Endothelial cell of umbilical vein (primary cell): ENCODE measurements at regions not wholly inside any gene's neighbourhood (a gene's known extent, or its start where the extent isn't known, plus 50 kb on each side); places are given as distances from the start of the nearest gene placed in this dataset.

Source experiments
- BruUV-seq: library from RNA; stranded (reverse); fragments of 400-500 nt; replicated peaks from 2 replicates; lab custom pipeline; 2021; lab: Mats Ljungman, UMichigan
- CTCF ChIA-PET: fragments of 300-600, 350-600 bp; sonication (Branson Sonifier 250); formaldehyde crosslinking; loops from one replicate; lab custom pipeline; 2021; ENCODE audit warnings: antibody characterized with exemption, inconsistent platforms; lab: Charles Lee
- POLR2A ChIA-PET: fragments of 300-600, 350-600 bp; sonication (Branson Sonifier 250); formaldehyde crosslinking; loops from one replicate; lab custom pipeline; 2021; ENCODE audit warnings: antibody characterized with exemption, inconsistent platforms; lab: Charles Lee
- DNase-seq: peaks from one replicate; pipeline ENCODE4 v3.0.0-alpha.2; 2011; ENCODE audit warnings: low read depth, low spot score
- FAIRE-seq: peaks from 2 replicates; lab custom pipeline; 2011; peaks lifted over from hg19 to GRCh38; lab: Jason Lieb, UNC
- H2AFZ ChIP-seq: 2 replicates; pipeline ENCODE4 v1.6.0; 2012; ENCODE audit warnings: low read depth, low read length, control low read depth, inconsistent platforms
- H3K27ac ChIP-seq: 2 replicates; pipeline ENCODE4 v1.5.1; 2011; ENCODE audit warnings: low read depth, mild to moderate bottlenecking, control low read depth, low read length, moderate library complexity; ENCODE audit not compliant: insufficient read depth
- H3K27me3 ChIP-seq, 2 experiments: 2 replicates each; pipeline versions ENCODE4 v1.6.0 to v1.6.1; 2011; ENCODE audit warnings: low read length in 2 of 2, mixed read lengths in 1 of 2; ENCODE audit not compliant: control insufficient read depth in 2 of 2, insufficient read depth in 2 of 2
- H3K36me3 ChIP-seq, 2 experiments: 2 replicates in 1 of 2; 3 replicates in 1 of 2; pipeline ENCODE4 v1.5.1; 2011; ENCODE audit warnings: low read length in 2 of 2, mild to moderate bottlenecking in 1 of 2, moderate library complexity in 1 of 2; ENCODE audit not compliant: control insufficient read depth in 2 of 2, insufficient read depth in 2 of 2; ENCODE audit errors: extremely low read depth in 1 of 2
- H3K4me1 ChIP-seq: 3 replicates; pipeline ENCODE4 v1.5.1; 2011; ENCODE audit warnings: mild to moderate bottlenecking, low read length; ENCODE audit not compliant: control insufficient read depth, insufficient read depth; ENCODE audit errors: extremely low read depth
- H3K4me2 ChIP-seq: 2 replicates; pipeline ENCODE4 v1.6.1; 2011; ENCODE audit warnings: low read length, control low read depth, mixed read lengths; ENCODE audit not compliant: insufficient read depth
- H3K4me3 ChIP-seq, 3 experiments: fragments of 200-600 bp in 1 of 3; sonication (generic), shearing (Covaris generic) in 1 of 3; replicated peaks in 1 of 3; 2 replicates each; pipeline ENCODE4 v1.5.1; 2011 to 2016; ENCODE audit warnings: control low read depth in 3 of 3, low read length in 3 of 3, mild to moderate bottlenecking in 2 of 3, inconsistent platforms in 1 of 3, low read depth in 1 of 3, moderate library complexity in 1 of 3; ENCODE audit not compliant: insufficient read depth in 1 of 3
- H3K79me2 ChIP-seq: 2 replicates; pipeline ENCODE4 v1.6.0; 2012; ENCODE audit warnings: low read length, inconsistent platforms; ENCODE audit not compliant: control insufficient read depth, insufficient read depth
- H3K9ac ChIP-seq: replicated peaks from 2 replicates; pipeline ENCODE3; 2011; ENCODE audit warnings: low read length, control low read depth; ENCODE audit not compliant: insufficient read depth; ENCODE audit errors: extremely low read depth
- H3K9me1 ChIP-seq: replicated peaks from 3 replicates; pipeline ENCODE4 v1.6.0; 2011; ENCODE audit warnings: mild to moderate bottlenecking, low read length; ENCODE audit not compliant: control insufficient read depth, insufficient read depth; ENCODE audit errors: extremely low read depth
- H3K9me3 ChIP-seq: replicated peaks from 2 replicates; pipeline ENCODE4 v1.5.1; 2012; ENCODE audit warnings: low read length, inconsistent platforms; ENCODE audit not compliant: control insufficient read depth, insufficient read depth
- H4K20me1 ChIP-seq: replicated peaks from 2 replicates; pipeline ENCODE3; 2011; ENCODE audit warnings: mild to moderate bottlenecking, low read length; ENCODE audit not compliant: control insufficient read depth, insufficient read depth; ENCODE audit errors: extremely low read depth
- EZH2 ChIP-seq: IDR thresholded peaks from 2 replicates; pipeline ENCODE4 v1.6.1; 2012; ENCODE audit warnings: borderline replicate concordance, low read depth, mild to moderate bottlenecking, moderate library complexity, low read length, inconsistent platforms; ENCODE audit not compliant: severe bottlenecking
- FOS ChIP-seq: IDR thresholded peaks from 2 replicates; pipeline ENCODE4 v1.6.1; 2011; ENCODE audit warnings: mild to moderate bottlenecking, low read length, moderate library complexity, borderline replicate concordance; ENCODE audit not compliant: insufficient read depth
- GATA2 ChIP-seq: IDR thresholded peaks from 2 replicates; pipeline ENCODE4 v1.7.0; 2011; ENCODE audit warnings: low read depth, mild to moderate bottlenecking, moderate library complexity, mixed read lengths, low read length; ENCODE audit not compliant: insufficient read length, insufficient read depth
- JUN ChIP-seq: IDR thresholded peaks from 2 replicates; pipeline ENCODE4 v1.6.1; 2011; ENCODE audit warnings: borderline replicate concordance, low read depth; ENCODE audit not compliant: insufficient read length, insufficient read depth
- MAX ChIP-seq: IDR thresholded peaks from 2 replicates; pipeline ENCODE4 v1.6.1; 2011; ENCODE audit not compliant: insufficient read depth, insufficient read length
- MYC ChIP-seq: IDR thresholded peaks from one replicate; pipeline ENCODE4 v1.6.1; 2011; ENCODE audit warnings: mild to moderate bottlenecking, low read depth, low read length
- POLR2A ChIP-seq: IDR thresholded peaks from 2 replicates; pipeline ENCODE4 v1.6.1; 2012; ENCODE audit warnings: low read depth, mild to moderate bottlenecking, control low read depth, low read length
- POLR2AphosphoS5 ChIP-seq: IDR thresholded peaks from 2 replicates; pipeline ENCODE4 v1.6.1; 2012; ENCODE audit warnings: low read depth, mild to moderate bottlenecking, control low read depth, low read length, moderate library complexity; ENCODE audit not compliant: insufficient read depth
- dilution Hi-C: fragments of 300-500 bp; cut with MboI; formaldehyde crosslinking; loops from one replicate; pipeline ENCODE4 v1.15.0; 2019; ENCODE audit warnings: low sequenced_read_pairs; ENCODE audit not compliant: extremely low pct_ligation_motif_present
- intact Hi-C: fragments of 100-400 bp; cut with micrococcal nuclease; formaldehyde crosslinking; loops from one replicate; pipeline ENCODE4 v1.10.0; 2022
- TF ChIP-seq, protein P1 (sequence below), 2 donors: IDR thresholded peaks; 1 replicate in 1 of 2; 2 replicates in 1 of 2; pipeline ENCODE4 v1.5.1; 2011; ENCODE audit warnings: low read length in 2 of 2, mild to moderate bottlenecking in 2 of 2, moderate library complexity in 2 of 2, control low read depth in 1 of 2, inconsistent platforms in 1 of 2, low read depth in 1 of 2; ENCODE audit not compliant: insufficient read depth in 1 of 2; ENCODE audit errors: extremely low read depth in 1 of 2

DNA sequence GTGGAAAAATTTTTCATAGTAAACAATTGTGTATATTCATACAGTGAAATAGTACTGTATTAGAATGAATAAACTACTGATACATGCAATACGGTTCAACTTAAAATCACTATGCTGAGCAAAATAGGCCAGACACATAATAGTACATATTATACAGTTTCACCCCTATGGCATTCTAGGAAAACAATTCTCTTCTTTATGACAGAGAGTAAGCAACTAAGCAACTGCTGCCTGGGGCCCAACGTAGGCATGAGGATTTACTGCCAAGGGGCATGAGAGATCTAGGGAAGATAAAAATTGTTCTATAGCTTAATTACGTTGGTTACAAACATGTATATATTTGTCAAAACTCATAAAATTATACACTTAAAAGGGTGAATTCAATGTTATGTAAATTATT, 180.2 kb downstream of the DRD1 start:
- no peaks in the 10 kb centered on the region for H3K36me3 ChIP-seq
- no peaks in the 10 kb centered on the region for H4K20me1 ChIP-seq
- intact Hi-C loops = no loop called here
- no peak overlapping the region for H2AFZ ChIP-seq
- H3K27ac ChIP-seq = no peak overlapping the region
- no peaks in the 10 kb centered on the region for H3K79me2 ChIP-seq
- H3K9ac ChIP-seq = no peak overlapping the region
- no peaks in the 10 kb centered on the region for H3K4me1 ChIP-seq
- no peak overlapping the region for H3K4me2 ChIP-seq
- dilution Hi-C loops = no loop called here
- no TSS peak for BruUV-seq
- H3K9me1 ChIP-seq = no peaks in the 10 kb centered on the region
- CTCF ChIA-PET = no interaction called here
- POLR2A ChIA-PET = no interaction called here
- H3K27me3 ChIP-seq = no peaks in the 10 kb centered on the region
- DNase-seq = no peak
- no peak for FAIRE-seq
- TF ChIP-seq FOS (no peak), POLR2A (no peak), GATA2 (no peak), EZH2 (no peak), JUN (no peak), MYC (no peak), MAX (no peak), POLR2AphosphoS5 (no peak)
- TF ChIP-seq, protein P1, sequence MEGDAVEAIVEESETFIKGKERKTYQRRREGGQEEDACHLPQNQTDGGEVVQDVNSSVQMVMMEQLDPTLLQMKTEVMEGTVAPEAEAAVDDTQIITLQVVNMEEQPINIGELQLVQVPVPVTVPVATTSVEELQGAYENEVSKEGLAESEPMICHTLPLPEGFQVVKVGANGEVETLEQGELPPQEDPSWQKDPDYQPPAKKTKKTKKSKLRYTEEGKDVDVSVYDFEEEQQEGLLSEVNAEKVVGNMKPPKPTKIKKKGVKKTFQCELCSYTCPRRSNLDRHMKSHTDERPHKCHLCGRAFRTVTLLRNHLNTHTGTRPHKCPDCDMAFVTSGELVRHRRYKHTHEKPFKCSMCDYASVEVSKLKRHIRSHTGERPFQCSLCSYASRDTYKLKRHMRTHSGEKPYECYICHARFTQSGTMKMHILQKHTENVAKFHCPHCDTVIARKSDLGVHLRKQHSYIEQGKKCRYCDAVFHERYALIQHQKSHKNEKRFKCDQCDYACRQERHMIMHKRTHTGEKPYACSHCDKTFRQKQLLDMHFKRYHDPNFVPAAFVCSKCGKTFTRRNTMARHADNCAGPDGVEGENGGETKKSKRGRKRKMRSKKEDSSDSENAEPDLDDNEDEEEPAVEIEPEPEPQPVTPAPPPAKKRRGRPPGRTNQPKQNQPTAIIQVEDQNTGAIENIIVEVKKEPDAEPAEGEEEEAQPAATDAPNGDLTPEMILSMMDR (IDR thresholded peaks at IDR 0.05; ENCODE audit: extremely low read depth in 1 of 2, insufficient read depth in 1 of 2, low read depth in 1 of 2, low read length in 2 of 2) = no peak
- no peaks in the 10 kb centered on the region for H3K9me3 ChIP-seq
- no peak overlapping the region for H3K4me3 ChIP-seq
